Muscle of leg (tissue), 3 donors: ENCODE measurements at regions not wholly inside any gene's neighbourhood (a gene's known extent, or its start where the extent isn't known, plus 50 kb on each side); places are given as distances from the start of the nearest gene placed in this dataset.

Source experiments
- DNase-seq: peaks from one replicate; pipeline ENCODE4 v3.0.0; 2013
- H3K27ac ChIP-seq: one replicate; pipeline ENCODE4 v1.5.1; 2013; ENCODE audit warnings: mild to moderate bottlenecking, low read length, control low read depth
- H3K27me3 ChIP-seq: one replicate; pipeline ENCODE4 v1.6.1; 2013; ENCODE audit warnings: low read length; ENCODE audit not compliant: control insufficient read depth, insufficient read depth
- H3K36me3 ChIP-seq: one replicate; pipeline ENCODE4 v1.6.1; 2013; ENCODE audit warnings: low read length; ENCODE audit not compliant: control insufficient read depth, insufficient read depth
- H3K4me1 ChIP-seq: one replicate; pipeline ENCODE4 v1.6.1; 2013; ENCODE audit warnings: low read length; ENCODE audit not compliant: control insufficient read depth, insufficient read depth
- H3K4me3 ChIP-seq: one replicate; pipeline ENCODE4 v1.5.1; 2013; ENCODE audit warnings: low read length, control low read depth
- H3K9me3 ChIP-seq: replicated peaks from 2 replicates; pipeline ENCODE4 v1.6.1; 2013; ENCODE audit warnings: low read depth, low read length; ENCODE audit not compliant: control insufficient read depth
- WGBS: methylation state at CpG from one replicate; pipeline ENCODE4 v1.1.5; 2013; ENCODE audit warnings: missing lambda C conversion rate; ENCODE audit not compliant: insufficient coverage; 5-methylcytosine and 5-hydroxymethylcytosine counted together

DNA sequence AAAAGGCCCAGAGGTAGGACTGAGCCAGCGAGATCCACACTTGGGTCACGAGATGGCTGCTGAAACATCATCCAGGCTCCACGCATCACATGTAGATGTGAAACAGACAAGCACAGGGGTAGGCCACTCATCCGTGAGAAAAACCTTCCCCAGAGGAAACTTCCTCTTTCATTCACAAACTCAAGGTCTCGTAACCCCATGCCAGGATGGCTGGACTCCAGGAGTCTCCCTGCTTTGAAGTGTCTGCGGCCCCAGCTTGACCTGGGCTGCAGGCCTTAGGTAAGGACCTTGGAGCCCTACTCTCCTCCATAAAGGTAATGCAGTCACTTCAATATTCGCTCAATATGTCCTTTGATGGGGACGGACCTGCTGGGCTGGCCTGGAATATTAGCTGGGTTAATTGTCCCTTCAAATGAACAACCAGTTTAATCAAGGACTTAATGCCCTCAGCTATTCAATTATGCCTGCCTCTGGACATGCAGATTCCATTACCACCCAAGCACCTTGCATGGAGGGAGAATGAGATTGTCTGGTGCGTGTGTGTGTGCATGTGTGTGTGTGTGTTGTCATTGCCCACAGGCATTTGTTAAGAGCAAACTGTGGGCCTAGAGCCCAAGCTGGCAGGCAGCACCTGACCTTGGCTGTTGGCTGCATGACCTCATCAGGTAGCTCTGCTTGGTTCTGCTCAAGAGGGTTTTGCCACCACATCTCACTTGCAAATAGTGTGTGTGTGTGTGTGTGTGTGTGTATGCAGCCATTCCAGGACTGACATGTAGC, 186.9 kb upstream of the TLE3 start:
- no peaks in the 10 kb centered on the region for H3K36me3 ChIP-seq
- DNase-seq, result no peak
- H3K27me3 ChIP-seq, result peaks cover 4% of the 10 kb centered on the region
- no peak overlapping the region for H3K4me3 ChIP-seq
- peaks cover 11% of the 10 kb centered on the region for H3K4me1 ChIP-seq
- no peaks in the 10 kb centered on the region for H3K9me3 ChIP-seq
- H3K27ac ChIP-seq, result no peak overlapping the region
- WGBS, result 81% methylated on average over 3 of the region's 9 CpGs

DNA sequence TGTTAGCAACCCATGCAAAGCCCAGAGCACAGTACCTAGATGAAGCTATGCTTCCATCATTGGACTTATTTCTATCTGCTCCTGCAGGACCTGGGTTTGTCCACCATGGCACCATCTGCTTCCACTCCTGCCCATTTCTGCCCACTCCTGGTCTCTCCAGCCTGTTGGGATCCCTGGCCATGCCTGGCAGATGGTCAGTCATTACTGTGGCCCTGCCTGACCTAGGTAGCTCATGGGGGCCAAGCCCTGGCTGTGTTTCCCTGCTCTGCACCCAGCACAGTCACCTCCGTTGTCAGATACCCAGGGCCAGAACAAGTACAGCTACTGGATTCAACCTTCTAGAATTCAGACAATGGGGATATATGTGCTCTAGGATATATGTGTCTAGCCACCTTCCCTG, 185.8 kb upstream of the TLE3 start:
- H3K4me1 ChIP-seq, result peaks cover 4% of the 10 kb centered on the region

DNA sequence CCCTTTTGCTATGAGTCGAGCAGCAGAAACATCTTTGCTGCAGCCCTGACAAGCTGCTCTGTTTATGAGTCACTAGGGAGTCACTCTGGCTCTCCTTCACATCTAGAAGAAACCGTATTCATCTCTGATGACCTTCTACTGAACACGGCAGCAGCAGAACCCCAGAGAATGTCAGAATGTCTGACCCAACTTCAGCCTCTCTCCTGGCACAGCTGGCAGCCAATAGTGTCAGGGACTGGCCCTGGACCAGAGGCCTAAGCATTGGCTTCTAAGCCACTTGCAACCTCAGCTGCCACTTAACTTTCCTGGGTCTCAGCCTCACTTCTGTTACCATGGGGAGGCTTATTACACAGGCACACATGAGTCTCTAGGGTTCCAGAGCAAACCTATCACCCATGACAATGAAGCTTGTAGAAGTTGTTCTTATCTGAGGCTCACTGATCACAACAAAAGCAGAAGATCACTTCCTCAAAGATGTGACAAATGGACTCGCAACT, 184.1 kb upstream of the TLE3 start:
- Histone ChIP-seq H3K27ac (no peak overlapping the region), H3K27me3 (peaks cover 6% of the 10 kb centered on the region), H3K4me1 (peaks cover 4% of the 10 kb centered on the region), H3K36me3 (no peaks in the 10 kb centered on the region), H3K4me3 (no peak overlapping the region), H3K9me3 (no peaks in the 10 kb centered on the region)
- no peak for DNase-seq
- whole genome bisulfite sequencing, result 21% methylated on average over 3 of the region's 4 CpGs

More for the DNA sequence above, 185.8 kb upstream of the TLE3 start:
- no CpG with 5 or more reads among the region's 1 CpG for WGBS
- DNase-seq, result no peak
- Histone ChIP-seq H3K36me3 (no peaks in the 10 kb centered on the region), H3K9me3 (no peaks in the 10 kb centered on the region), H3K27me3 (peaks cover 5% of the 10 kb centered on the region), H3K4me3 (no peak overlapping the region), H3K27ac (no peak overlapping the region)

GRCh38 chr15:70281261-70281810, 183.6 kb upstream of the TLE3 start:
- no peaks in the 10 kb centered on the region for H3K36me3 ChIP-seq
- H3K27me3 ChIP-seq, result peaks cover 6% of the 10 kb centered on the region
- H3K9me3 ChIP-seq, result no peaks in the 10 kb centered on the region
- peaks cover 4% of the 10 kb centered on the region for H3K4me1 ChIP-seq
- no peak for DNase-seq
- H3K4me3 ChIP-seq, result no peak overlapping the region
- no peak overlapping the region for H3K27ac ChIP-seq
- 83% methylated on average over 3 of the region's 3 CpGs for WGBS

- 60% methylated on average over 5 of the region's 6 CpGs for WGBS
- Histone ChIP-seq H3K36me3 (no peaks in the 10 kb centered on the region), H3K4me3 (no peak overlapping the region), H3K27ac (no peak overlapping the region), H3K27me3 (peaks cover 6% of the 10 kb centered on the region), H3K9me3 (no peaks in the 10 kb centered on the region), H3K4me1 (peaks cover 4% of the 10 kb centered on the region)
- DNase-seq, result no peak
Observed at GRCh38 chr15:70280781-70281180, 183.1 kb upstream of the TLE3 start.

GRCh38 chr15:70279096-70279495, 181.4 kb upstream of the TLE3 start:
- Histone ChIP-seq H3K9me3 (no peaks in the 10 kb centered on the region), H3K4me3 (no peak overlapping the region), H3K36me3 (no peaks in the 10 kb centered on the region), H3K27ac (no peak overlapping the region), H3K4me1 (peaks cover 4% of the 10 kb centered on the region), H3K27me3 (peaks cover 6% of the 10 kb centered on the region)
- DNase-seq, result no peak
- 100% methylated on average over 1 of the region's 6 CpGs for WGBS

GRCh38 chr15:70278644-70279043, 180.9 kb upstream of the TLE3 start:
- 71% methylated on average over 3 of the region's 7 CpGs for WGBS
- H3K4me3 ChIP-seq, result no peak overlapping the region

GRCh38 chr15:70277556-70277955, 179.8 kb upstream of the TLE3 start:
- peaks cover 6% of the 10 kb centered on the region for H3K27me3 ChIP-seq
- 87% methylated on average over 6 of the region's 8 CpGs for WGBS
- H3K4me1 ChIP-seq, result peaks cover 4% of the 10 kb centered on the region
- H3K9me3 ChIP-seq, result no peaks in the 10 kb centered on the region
- no peak overlapping the region for H3K27ac ChIP-seq
- DNase-seq, result no peak
- no peak overlapping the region for H3K4me3 ChIP-seq
- H3K36me3 ChIP-seq, result no peaks in the 10 kb centered on the region

More at GRCh38 chr15:70278644-70279043, 180.9 kb upstream of the TLE3 start:
- H3K36me3 ChIP-seq, result no peaks in the 10 kb centered on the region
- no peak for DNase-seq
- no peak overlapping the region for H3K27ac ChIP-seq
- no peaks in the 10 kb centered on the region for H3K9me3 ChIP-seq
- peaks cover 6% of the 10 kb centered on the region for H3K27me3 ChIP-seq
- peaks cover 4% of the 10 kb centered on the region for H3K4me1 ChIP-seq

DNA sequence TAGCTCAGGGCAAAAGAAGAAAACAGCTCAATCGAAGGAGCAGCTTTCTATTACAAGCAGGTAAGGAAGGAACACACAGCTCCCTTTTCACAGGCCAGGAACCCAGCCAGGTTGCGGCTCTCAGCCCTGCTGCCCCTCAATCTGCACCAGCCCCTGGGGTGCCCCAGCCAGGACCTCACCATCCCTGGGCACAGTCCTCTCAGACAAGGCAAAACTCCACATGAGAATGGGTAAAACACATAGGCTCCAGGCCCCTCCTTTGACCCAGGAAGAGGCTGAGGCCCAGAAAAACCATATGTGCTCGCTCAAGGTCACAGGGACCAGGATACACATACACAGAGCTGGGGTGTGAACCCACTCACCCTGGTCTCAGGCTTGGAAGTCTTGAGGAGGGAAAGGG, 178.7 kb upstream of the TLE3 start:
- no peak overlapping the region for H3K27ac ChIP-seq
- 74% methylated on average over 2 of the region's 3 CpGs for WGBS
- H3K4me1 ChIP-seq, result peaks cover 2% of the 10 kb centered on the region
- no peaks in the 10 kb centered on the region for H3K36me3 ChIP-seq
- H3K4me3 ChIP-seq, result no peak overlapping the region
- no peak for DNase-seq
- H3K27me3 ChIP-seq, result peaks cover 5% of the 10 kb centered on the region
- no peaks in the 10 kb centered on the region for H3K9me3 ChIP-seq

DNA sequence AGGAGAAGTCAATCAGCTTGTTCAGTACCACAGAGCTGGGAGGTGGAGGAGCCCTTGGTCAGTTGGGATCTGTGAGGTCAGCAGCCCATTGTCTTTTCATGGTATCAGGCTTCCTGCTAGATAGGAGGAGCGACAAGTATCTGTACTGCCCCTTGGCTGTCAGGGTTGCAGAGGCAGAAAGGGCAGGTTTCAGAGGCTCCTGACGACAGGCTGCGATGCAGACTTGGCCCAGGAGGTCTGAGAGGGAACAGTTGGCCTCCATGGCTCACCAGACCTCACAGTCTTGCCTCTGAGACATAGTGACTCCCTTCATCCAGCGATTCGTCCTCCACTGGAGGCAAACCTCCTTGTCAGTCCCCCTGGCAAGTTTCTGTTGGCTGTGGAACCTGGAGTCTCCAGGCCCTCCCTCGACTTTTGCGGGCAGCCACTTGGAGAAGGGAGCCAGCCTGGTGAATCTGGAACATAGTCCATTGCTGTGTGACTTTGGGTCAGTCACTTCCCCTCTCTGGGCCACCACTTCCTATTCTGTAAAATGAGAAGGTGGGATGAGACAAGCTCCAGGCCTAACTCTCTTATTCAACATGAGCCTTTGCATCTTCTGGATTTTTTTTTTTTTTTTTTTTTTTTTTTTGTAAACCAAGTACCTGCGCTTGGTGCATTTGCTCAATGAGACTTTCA, 177.9 kb upstream of the TLE3 start:
- no peak for DNase-seq
- Histone ChIP-seq H3K9me3 (no peaks in the 10 kb centered on the region), H3K27ac (no peak overlapping the region), H3K4me3 (no peak overlapping the region), H3K36me3 (no peaks in the 10 kb centered on the region), H3K27me3 (peaks cover 7% of the 10 kb centered on the region), H3K4me1 (peaks cover 10% of the 10 kb centered on the region)
- 89% methylated on average over 5 of the region's 8 CpGs for WGBS
